ENCODE measurements at regions not wholly inside any gene's neighbourhood (a gene's known extent, or its start where the extent isn't known, plus 50 kb on each side); places are given as distances from the start of the nearest gene placed in this dataset.

- peak overlapping the region; percentile 29 for H2AFZ ChIP-seq
- no peak for DNase-seq (ENCODE audit: low spot score)
- H3K4me3 ChIP-seq: no peak overlapping the region
- H4K20me1 ChIP-seq (ENCODE audit: insufficient read depth, poor library complexity, severe bottlenecking): no peaks in the 10 kb centered on the region
- no peak for TF ChIP-seq EZH2phosphoT487 (IDR thresholded peaks at IDR 0.05; ENCODE audit: low read depth, severe bottlenecking, unreplicated experiment)
- TF ChIP-seq, protein P1, sequence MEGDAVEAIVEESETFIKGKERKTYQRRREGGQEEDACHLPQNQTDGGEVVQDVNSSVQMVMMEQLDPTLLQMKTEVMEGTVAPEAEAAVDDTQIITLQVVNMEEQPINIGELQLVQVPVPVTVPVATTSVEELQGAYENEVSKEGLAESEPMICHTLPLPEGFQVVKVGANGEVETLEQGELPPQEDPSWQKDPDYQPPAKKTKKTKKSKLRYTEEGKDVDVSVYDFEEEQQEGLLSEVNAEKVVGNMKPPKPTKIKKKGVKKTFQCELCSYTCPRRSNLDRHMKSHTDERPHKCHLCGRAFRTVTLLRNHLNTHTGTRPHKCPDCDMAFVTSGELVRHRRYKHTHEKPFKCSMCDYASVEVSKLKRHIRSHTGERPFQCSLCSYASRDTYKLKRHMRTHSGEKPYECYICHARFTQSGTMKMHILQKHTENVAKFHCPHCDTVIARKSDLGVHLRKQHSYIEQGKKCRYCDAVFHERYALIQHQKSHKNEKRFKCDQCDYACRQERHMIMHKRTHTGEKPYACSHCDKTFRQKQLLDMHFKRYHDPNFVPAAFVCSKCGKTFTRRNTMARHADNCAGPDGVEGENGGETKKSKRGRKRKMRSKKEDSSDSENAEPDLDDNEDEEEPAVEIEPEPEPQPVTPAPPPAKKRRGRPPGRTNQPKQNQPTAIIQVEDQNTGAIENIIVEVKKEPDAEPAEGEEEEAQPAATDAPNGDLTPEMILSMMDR (IDR thresholded peaks at IDR 0.05; ENCODE audit: poor library complexity): no peak
- no peak for TF ChIP-seq EZH2 (IDR thresholded peaks at IDR 0.05; ENCODE audit: borderline replicate concordance)
- no peaks in the 10 kb centered on the region for H3K9me2 ChIP-seq (replicated peaks; ENCODE audit: insufficient read depth)
- peak overlapping the region; percentile 59 for H3K4me2 ChIP-seq
- peak overlapping the region; percentile 49 for H3K27ac ChIP-seq
- peaks cover 7% of the 10 kb centered on the region for H3K4me1 ChIP-seq (ENCODE audit: insufficient read depth)
- no peaks in the 10 kb centered on the region for H3K36me3 ChIP-seq (replicated peaks; ENCODE audit: insufficient read depth, low read depth)
- WGBS (ENCODE audit: low lambda C conversion rate, missing lambda C conversion rate): 63% methylated on average over 10 of the region's 10 CpGs
- no peaks in the 10 kb centered on the region for H3K79me2 ChIP-seq
- H3K9me3 ChIP-seq (ENCODE audit: low read depth): no peaks in the 10 kb centered on the region
- H3K27me3 ChIP-seq: no peaks in the 10 kb centered on the region
Measured at GRCh38 chr13:86838411-86839120, 832.6 kb upstream of the SLITRK5 start.

DNA sequence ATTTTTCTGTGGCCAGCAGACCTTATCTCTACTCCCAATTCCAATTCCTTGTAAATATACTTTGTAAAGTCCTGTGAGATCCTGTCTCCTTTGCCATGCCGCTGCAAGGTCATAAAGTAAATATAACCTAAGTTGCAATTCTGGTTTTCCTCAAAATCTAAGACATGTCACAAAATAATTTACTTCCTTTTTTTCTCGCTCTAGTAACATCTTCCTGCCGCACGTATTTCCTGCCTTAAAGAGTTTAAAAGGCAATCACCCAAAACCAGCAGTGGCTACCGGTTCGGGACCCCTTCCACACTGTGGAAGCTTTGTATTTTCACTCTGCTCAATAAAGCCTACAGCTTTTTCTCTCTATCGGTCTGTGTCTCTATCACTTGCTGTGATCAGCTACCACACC is 832.0 kb upstream of the SLITRK5 start:
- Histone ChIP-seq H3K36me3 (replicated peaks; ENCODE audit: insufficient read depth, low read depth) (no peaks in the 10 kb centered on the region), H4K20me1 (ENCODE audit: insufficient read depth, poor library complexity, severe bottlenecking) (no peaks in the 10 kb centered on the region), H3K27me3 (no peaks in the 10 kb centered on the region), H3K9me2 (replicated peaks; ENCODE audit: insufficient read depth) (no peaks in the 10 kb centered on the region), H3K9me3 (ENCODE audit: low read depth) (no peaks in the 10 kb centered on the region), H2AFZ (peak overlapping the region; percentile 29), H3K4me3 (no peak overlapping the region), H3K4me2 (peak overlapping the region; percentile 59), H3K79me2 (no peaks in the 10 kb centered on the region), H3K4me1 (ENCODE audit: insufficient read depth) (peaks cover 7% of the 10 kb centered on the region), H3K27ac (peak overlapping the region; percentile 49)
- TF ChIP-seq, protein P1 (IDR thresholded peaks at IDR 0.05; ENCODE audit: poor library complexity): no peak
- TF ChIP-seq EZH2phosphoT487 (IDR thresholded peaks at IDR 0.05; ENCODE audit: low read depth, severe bottlenecking, unreplicated experiment) (no peak), EZH2 (IDR thresholded peaks at IDR 0.05; ENCODE audit: borderline replicate concordance) (no peak)
- WGBS (ENCODE audit: low lambda C conversion rate, missing lambda C conversion rate): 14% methylated on average over 7 of the region's 7 CpGs
- no peak for DNase-seq (ENCODE audit: low spot score)

DNA sequence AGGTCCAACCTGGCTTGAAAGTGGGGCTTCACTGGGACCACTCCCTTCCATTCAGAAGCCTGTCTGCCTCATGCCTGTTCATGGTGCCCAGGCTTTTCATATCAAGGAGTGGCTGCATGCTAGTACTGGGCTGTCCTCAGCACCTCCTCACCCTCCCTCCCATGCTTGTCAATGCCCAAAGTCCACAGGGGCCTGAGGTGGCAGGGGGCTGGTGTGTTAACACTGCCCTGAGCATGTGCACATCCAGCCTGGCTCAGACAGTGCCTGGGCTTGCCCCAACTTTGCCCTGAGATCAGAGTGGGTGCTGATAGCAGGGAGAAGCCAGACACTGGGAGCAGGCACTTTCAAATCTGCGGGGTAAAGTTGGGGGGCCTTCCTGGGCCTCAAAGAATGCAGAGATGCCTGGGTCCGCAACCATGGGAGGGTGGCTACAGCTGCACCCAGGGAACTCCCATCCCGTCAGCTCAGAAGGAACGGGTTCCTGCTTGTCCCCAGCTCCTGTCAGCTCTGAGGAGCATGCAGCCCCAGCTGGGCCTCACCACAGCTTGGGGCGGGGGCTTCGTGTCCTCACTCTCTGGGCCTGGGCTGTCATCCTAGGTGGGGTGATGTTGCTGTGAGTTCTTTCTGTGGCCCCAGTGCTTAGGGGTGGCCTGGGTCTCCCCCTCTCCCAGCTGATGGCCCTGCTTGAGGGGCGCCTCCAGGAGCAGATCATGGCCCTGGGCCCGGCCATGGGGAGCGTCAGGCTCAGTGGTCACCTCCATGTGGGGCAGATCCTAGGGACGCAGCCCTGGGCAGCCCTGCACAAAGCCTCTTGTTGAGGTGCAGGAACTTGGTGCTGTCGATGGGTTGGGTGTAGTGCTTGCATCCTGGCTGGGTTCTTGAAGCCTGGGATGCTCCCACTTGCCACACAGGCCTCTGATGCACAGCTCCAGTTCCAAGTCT is 830.6 kb upstream of the SLITRK5 start:
- Histone ChIP-seq H3K27ac (no peak overlapping the region), H3K79me2 (no peaks in the 10 kb centered on the region), H2AFZ (no peak overlapping the region), H3K9me2 (replicated peaks; ENCODE audit: insufficient read depth) (no peaks in the 10 kb centered on the region), H3K4me2 (no peak overlapping the region), H3K4me1 (ENCODE audit: insufficient read depth) (peaks cover 7% of the 10 kb centered on the region), H3K36me3 (replicated peaks; ENCODE audit: insufficient read depth, low read depth) (no peaks in the 10 kb centered on the region), H3K4me3 (no peak overlapping the region), H4K20me1 (ENCODE audit: insufficient read depth, poor library complexity, severe bottlenecking) (no peaks in the 10 kb centered on the region), H3K27me3 (no peaks in the 10 kb centered on the region), H3K9me3 (ENCODE audit: low read depth) (no peaks in the 10 kb centered on the region)
- WGBS (ENCODE audit: low lambda C conversion rate, missing lambda C conversion rate): 96% methylated on average over 11 of the region's 11 CpGs
- DNase-seq (ENCODE audit: low spot score): no peak
- TF ChIP-seq, protein P1 (IDR thresholded peaks at IDR 0.05; ENCODE audit: poor library complexity): no peak
- no peak for TF ChIP-seq EZH2phosphoT487 (IDR thresholded peaks at IDR 0.05; ENCODE audit: low read depth, severe bottlenecking, unreplicated experiment)
- TF ChIP-seq EZH2 (IDR thresholded peaks at IDR 0.05; ENCODE audit: borderline replicate concordance): no peak

Data from hepatocyte (in vitro differentiated cells).